Hepatocyte (in vitro differentiated cells): ENCODE measurements at regions not wholly inside any gene's neighbourhood (a gene's known extent, or its start where the extent isn't known, plus 50 kb on each side); places are given as distances from the start of the nearest gene placed in this dataset.
"Not testable (repeated sequence)": the region's sequence is repeated elsewhere in the genome, so short reads cannot be mapped to it uniquely, and the experiment has no call there.

Experiments
- DNase-seq: peaks from one replicate; pipeline ENCODE4 v3.0.0-alpha.2; 2016; ENCODE audit warnings: low spot score
- H2AFZ ChIP-seq: fragments of 200-600 bp; sonication (generic); 2 replicates; pipeline ENCODE4 v1.6.0; 2016; ENCODE audit warnings: antibody characterized with exemption, mild to moderate bottlenecking
- H3K27ac ChIP-seq: fragments of 200-600 bp; sonication (generic); 2 replicates; pipeline ENCODE4 v1.5.1; 2016; ENCODE audit warnings: mild to moderate bottlenecking
- H3K27me3 ChIP-seq: fragments of 200-600 bp; sonication (generic); 2 replicates; pipeline ENCODE4 v1.6.1; 2016
- H3K36me3 ChIP-seq: fragments of 200-600 bp; sonication (generic); replicated peaks from 2 replicates; pipeline ENCODE4 v1.5.1; 2016; ENCODE audit warnings: low read depth; ENCODE audit not compliant: insufficient read depth
- H3K4me1 ChIP-seq: fragments of 200-600 bp; sonication (generic); 2 replicates; pipeline ENCODE4 v1.5.1; 2016; ENCODE audit warnings: mild to moderate bottlenecking, moderate library complexity; ENCODE audit not compliant: insufficient read depth
- H3K4me2 ChIP-seq: fragments of 200-600 bp; sonication (generic); 2 replicates; pipeline ENCODE4 v1.6.0; 2016
- H3K4me3 ChIP-seq: fragments of 200-600 bp; sonication (generic); 2 replicates; pipeline ENCODE4 v1.5.1; 2016; ENCODE audit warnings: mild to moderate bottlenecking
- H3K79me2 ChIP-seq: fragments of 200-600 bp; sonication (generic); 2 replicates; pipeline ENCODE4 v1.6.0; 2017; ENCODE audit warnings: mild to moderate bottlenecking
- H3K9me2 ChIP-seq: fragments of 200-600 bp; sonication (generic); replicated peaks from 2 replicates; pipeline ENCODE4 v1.6.0; 2017; ENCODE audit warnings: mild to moderate bottlenecking; ENCODE audit not compliant: insufficient read depth
- H3K9me3 ChIP-seq: fragments of 200-600 bp; sonication (generic); 2 replicates; pipeline ENCODE4 v1.5.1; 2016; ENCODE audit warnings: low read depth, mild to moderate bottlenecking
- H4K20me1 ChIP-seq: fragments of 200-600 bp; sonication (generic); 2 replicates; pipeline ENCODE4 v1.6.0; 2016; ENCODE audit warnings: mild to moderate bottlenecking; ENCODE audit not compliant: insufficient read depth, poor library complexity, severe bottlenecking
- CTCF ChIP-seq: fragments of 200-600 bp; sonication (generic); IDR thresholded peaks from 2 replicates; pipeline ENCODE4 v1.5.1; 2016; ENCODE audit warnings: antibody characterized with exemption, mild to moderate bottlenecking; ENCODE audit not compliant: poor library complexity
- EZH2 ChIP-seq: fragments of 200-600 bp; sonication (generic); IDR thresholded peaks from 2 replicates; pipeline ENCODE4 v1.6.1; 2016; ENCODE audit warnings: antibody characterized with exemption, mild to moderate bottlenecking, borderline replicate concordance
- EZH2phosphoT487 ChIP-seq: fragments of 200-600 bp; sonication (generic); IDR thresholded peaks from one replicate; pipeline ENCODE4 v1.6.1; 2018; ENCODE audit warnings: antibody characterized with exemption, mild to moderate bottlenecking, low read depth, moderate library complexity; ENCODE audit not compliant: unreplicated experiment, severe bottlenecking
- WGBS: methylation state at CpG from one replicate; pipeline ENCODE4 v1.1.6; 2016; ENCODE audit warnings: low lambda C conversion rate; ENCODE audit errors: missing lambda C conversion rate; 5-methylcytosine and 5-hydroxymethylcytosine counted together

- no peak overlapping the region for H2AFZ ChIP-seq
- no peaks in the 10 kb centered on the region for H3K36me3 ChIP-seq
- H3K4me3 ChIP-seq, result no peak overlapping the region
- no peaks in the 10 kb centered on the region for H3K4me1 ChIP-seq
- H3K9me2 ChIP-seq, result no peaks in the 10 kb centered on the region
- H3K4me2 ChIP-seq, result no peak overlapping the region
- DNase-seq, result no peak
- 93% methylated on average over 11 of the region's 11 CpGs for WGBS
- H3K9me3 ChIP-seq, result no peaks in the 10 kb centered on the region
- no peaks in the 10 kb centered on the region for H3K79me2 ChIP-seq
- TF ChIP-seq CTCF, result no peak
- TF ChIP-seq EZH2phosphoT487, result no peak
- no peak for TF ChIP-seq EZH2
- H3K27me3 ChIP-seq, result no peaks in the 10 kb centered on the region
- H4K20me1 ChIP-seq, result no peaks in the 10 kb centered on the region
- no peak overlapping the region for H3K27ac ChIP-seq
These were observed 112.2 kb upstream of the SULF2 start for GRCh38 chr20:47897461-47897860.

- H4K20me1 ChIP-seq, H3K27ac ChIP-seq, DNase-seq, H3K4me1 ChIP-seq, H3K4me3 ChIP-seq, H3K9me3 ChIP-seq, H3K4me2 ChIP-seq, H3K36me3 ChIP-seq, H3K9me2 ChIP-seq, H3K27me3 ChIP-seq, H3K79me2 ChIP-seq, H2AFZ ChIP-seq: not testable (repeated sequence)
- WGBS, result 87% methylated on average over 5 of the region's 9 CpGs
These were observed 107.4 kb upstream of the SULF2 start for GRCh38 chr20:47892681-47893080.

GRCh38 chr20:47890708-47891107, 105.4 kb upstream of the SULF2 start:
- H3K9me2 ChIP-seq, H3K27ac ChIP-seq, H3K4me3 ChIP-seq, DNase-seq, H3K36me3 ChIP-seq, H4K20me1 ChIP-seq, H2AFZ ChIP-seq, H3K79me2 ChIP-seq, H3K9me3 ChIP-seq, H3K4me1 ChIP-seq, H3K4me2 ChIP-seq, H3K27me3 ChIP-seq: not testable (repeated sequence)
- WGBS, result 94% methylated on average over 4 of the region's 5 CpGs

GRCh38 chr20:47889751-47890150, 104.5 kb upstream of the SULF2 start:
- not testable (repeated sequence) for H3K4me3 ChIP-seq, H3K79me2 ChIP-seq, H3K4me1 ChIP-seq, H3K27ac ChIP-seq, H3K27me3 ChIP-seq, H4K20me1 ChIP-seq, H3K36me3 ChIP-seq, H3K9me2 ChIP-seq, H3K4me2 ChIP-seq, H3K9me3 ChIP-seq, H2AFZ ChIP-seq, DNase-seq
- WGBS, result 88% methylated on average over 12 of the region's 12 CpGs

GRCh38 chr20:47888351-47888750, 103.1 kb upstream of the SULF2 start:
- no peaks in the 10 kb centered on the region for H4K20me1 ChIP-seq
- H2AFZ ChIP-seq, result no peak overlapping the region
- DNase-seq, result no peak
- no peaks in the 10 kb centered on the region for H3K9me2 ChIP-seq
- no peak overlapping the region for H3K4me3 ChIP-seq
- 85% methylated on average over 14 of the region's 14 CpGs for WGBS
- H3K27ac ChIP-seq, result no peak overlapping the region
- no peak for TF ChIP-seq EZH2phosphoT487
- TF ChIP-seq CTCF, result no peak
- no peak for TF ChIP-seq EZH2
- H3K27me3 ChIP-seq, result no peaks in the 10 kb centered on the region
- H3K9me3 ChIP-seq, result no peaks in the 10 kb centered on the region
- H3K4me1 ChIP-seq, result no peaks in the 10 kb centered on the region
- no peak overlapping the region for H3K4me2 ChIP-seq
- no peaks in the 10 kb centered on the region for H3K36me3 ChIP-seq
- no peaks in the 10 kb centered on the region for H3K79me2 ChIP-seq
